Testis (tissue), 2 donors: ENCODE measurements at regions not wholly inside any gene's neighbourhood (a gene's known extent, or its start where the extent isn't known, plus 50 kb on each side); places are given as distances from the start of the nearest gene placed in this dataset.
"Not testable (repeated sequence)": the region's sequence is repeated elsewhere in the genome, so short reads cannot be mapped to it uniquely, and the experiment has no call there.

Experiments used
- DNase-seq: peaks from one replicate; pipeline ENCODE4 v3.0.0-alpha.2; 2019
- H3K27ac ChIP-seq, 2 donors: fragments of 200-600 bp; sonication (generic); one replicate each; pipeline ENCODE4 v1.5.1; 2019
- H3K27me3 ChIP-seq: fragments of 200-600 bp; sonication (generic); one replicate; pipeline ENCODE4 v1.5.1; 2019
- H3K36me3 ChIP-seq: fragments of 200-600 bp; sonication (generic); one replicate; pipeline ENCODE4 v1.5.1; 2017; ENCODE audit warnings: low read depth; ENCODE audit errors: missing control alignments
- H3K4me1 ChIP-seq: fragments of 200-600 bp; sonication (generic); one replicate; pipeline ENCODE4 v1.5.1; 2019
- H3K4me3 ChIP-seq, 2 donors: fragments of 200-600 bp; sonication (generic); one replicate each; pipeline ENCODE4 v1.5.1; 2017 to 2019
- H3K9me3 ChIP-seq: fragments of 200-600 bp; sonication (generic); one replicate; pipeline ENCODE4 v1.5.1; 2017
- CTCF ChIP-seq, 3 experiments: fragments of 450-650 bp in 2 of 3; fragments of 200-600 bp in 1 of 3; sonication (generic) in 1 of 3; IDR thresholded peaks; one replicate each; pipeline ENCODE4 v1.5.1; 2016 to 2019; ENCODE audit warnings: antibody characterized with exemption in 3 of 3, mild to moderate bottlenecking in 2 of 3, moderate library complexity in 1 of 3
- POLR2A ChIP-seq: fragments of 450-650 bp; IDR thresholded peaks from one replicate; pipeline ENCODE4 v1.6.1; 2017; ENCODE audit warnings: antibody characterized with exemption, mild to moderate bottlenecking, moderate library complexity
- WGBS, 2 donors: methylation state at CpG; one replicate each; pipeline ENCODE4 v1.1.5; 2018; 5-methylcytosine and 5-hydroxymethylcytosine counted together
- intact Hi-C: fragments of 100-400 bp; cut with DNase I; formaldehyde crosslinking; loops from one replicate; pipeline ENCODE4 v1.15.1; 2023; ENCODE audit warnings: low total_unique reads

GRCh38 chr5:145661737-145662485 lies 173.2 kb downstream of the PRELID2 start:
- Histone ChIP-seq H3K36me3 (no peaks in the 10 kb centered on the region), H3K4me3 (no peak overlapping the region), H3K27me3 (no peaks in the 10 kb centered on the region), H3K9me3 (no peaks in the 10 kb centered on the region), H3K4me1 (no peaks in the 10 kb centered on the region), H3K27ac (no peak overlapping the region)
- DNase-seq: no peak
- TF ChIP-seq POLR2A (no peak), CTCF (IDR thresholded peaks at IDR 0.05) (no peak)
- intact Hi-C loops: no loop called here
- 83 to 89% methylated on average over 3 of the region's 3 CpGs for WGBS, 2 donors

DNA sequence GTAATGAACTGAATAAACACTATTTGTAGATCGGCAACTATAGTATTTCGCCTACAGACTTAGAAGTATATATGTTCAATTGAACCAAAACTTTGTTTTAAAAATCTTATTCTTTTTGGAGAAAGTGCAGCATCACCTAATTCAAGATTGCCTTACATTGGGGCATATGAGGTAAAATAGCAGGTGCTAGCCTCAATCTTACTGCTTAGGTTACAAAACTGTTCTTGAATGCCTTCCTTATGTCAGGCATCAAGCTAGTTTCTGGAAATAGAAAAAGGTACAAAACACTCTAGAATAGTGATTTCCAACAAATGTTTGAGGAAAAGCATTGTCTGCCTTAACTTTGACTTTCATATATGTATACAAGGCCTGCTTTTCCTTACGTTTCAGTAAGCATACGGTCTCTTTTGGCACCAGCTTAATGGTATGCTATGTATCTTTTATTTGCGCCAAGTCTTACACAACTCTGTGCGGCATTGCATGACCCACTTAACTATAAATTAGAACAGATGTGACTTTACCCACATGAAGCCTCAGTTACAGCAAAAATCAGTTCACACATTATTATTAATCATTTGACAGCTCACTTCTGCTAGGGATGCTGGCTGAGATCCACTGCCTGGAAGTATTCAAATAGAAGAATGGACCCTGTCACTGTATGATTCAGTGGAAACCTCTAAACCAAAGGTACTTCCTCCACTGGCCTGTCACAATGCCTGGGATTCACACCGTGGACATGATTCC lies 174.1 kb downstream of the PRELID2 start:
- Histone ChIP-seq H3K4me1 (no peaks in the 10 kb centered on the region), H3K4me3 (no peak overlapping the region), H3K27me3 (no peaks in the 10 kb centered on the region), H3K36me3 (no peaks in the 10 kb centered on the region), H3K9me3 (no peaks in the 10 kb centered on the region), H3K27ac (no peak overlapping the region)
- no peak for DNase-seq
- 82 to 91% methylated on average over 7 of the region's 7 CpGs for WGBS, 2 donors
- intact Hi-C loops: no loop called here
- TF ChIP-seq CTCF (IDR thresholded peaks at IDR 0.05): no peak
- no peak for TF ChIP-seq POLR2A

- no peaks in the 10 kb centered on the region for H3K27me3 ChIP-seq
- intact Hi-C loops: no loop called here
- no peaks in the 10 kb centered on the region for H3K9me3 ChIP-seq
- no peaks in the 10 kb centered on the region for H3K36me3 ChIP-seq
- TF ChIP-seq CTCF (IDR thresholded peaks at IDR 0.05) (no peak), POLR2A (no peak)
- WGBS, 2 donors: 82 to 85% methylated on average over 3 of the region's 3 CpGs
- H3K4me1 ChIP-seq: no peaks in the 10 kb centered on the region
- H3K4me3 ChIP-seq: no peak overlapping the region
- no peak for DNase-seq
- no peak overlapping the region for H3K27ac ChIP-seq
Measured at GRCh38 chr5:145658435-145658834, 176.7 kb downstream of the PRELID2 start.

- H3K27ac ChIP-seq, H3K4me1 ChIP-seq, intact Hi-C loops, H3K9me3 ChIP-seq, DNase-seq, H3K36me3 ChIP-seq, H3K4me3 ChIP-seq, H3K27me3 ChIP-seq: not testable (repeated sequence)
- WGBS, 2 donors: 75 to 94% methylated on average over 3 of the region's 3 CpGs
Measured at GRCh38 chr5:145652700-145653099, 182.4 kb downstream of the PRELID2 start.

DNA sequence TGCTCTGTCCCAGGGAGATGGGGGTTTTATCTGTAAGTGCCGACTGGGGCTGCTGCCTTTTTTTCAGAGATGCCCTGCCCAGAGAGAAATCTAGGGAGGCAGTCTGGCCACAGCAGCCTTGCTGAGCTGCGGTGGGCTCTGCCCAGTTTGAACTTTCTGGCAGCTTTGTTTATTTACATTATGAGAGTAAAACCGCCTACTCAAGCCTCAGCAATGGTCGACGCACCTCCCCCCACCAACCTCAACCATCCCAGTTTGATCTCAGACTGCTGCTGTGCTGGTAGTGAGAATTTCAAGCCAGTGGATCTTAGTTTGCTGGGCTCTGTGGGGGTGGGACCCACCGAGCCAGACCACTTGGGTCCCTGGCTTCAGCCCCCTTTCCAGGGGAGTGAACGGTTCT lies 188.0 kb downstream of the PRELID2 start:
- not testable (repeated sequence) for H3K4me1 ChIP-seq
- 58 to 60% methylated on average over 6 to 7 of the region's 7 CpGs for WGBS, 2 donors

GRCh38 chr5:145643214-145643613 lies 191.9 kb downstream of the PRELID2 start:
- WGBS, 2 donors: 84 to 87% methylated on average over 1 of the region's 1 CpG
- DNase-seq, intact Hi-C loops, H3K36me3 ChIP-seq, H3K9me3 ChIP-seq, H3K4me3 ChIP-seq, H3K27ac ChIP-seq, H3K27me3 ChIP-seq, H3K4me1 ChIP-seq: not testable (repeated sequence)

More for the DNA sequence above, 188.0 kb downstream of the PRELID2 start:
- H3K27ac ChIP-seq, DNase-seq, H3K36me3 ChIP-seq, H3K4me3 ChIP-seq, H3K9me3 ChIP-seq, H3K27me3 ChIP-seq, intact Hi-C loops: not testable (repeated sequence)
